ENCODE measurements at regions not wholly inside any gene's neighbourhood (a gene's known extent, or its start where the extent isn't known, plus 50 kb on each side); places are given as distances from the start of the nearest gene placed in this dataset.

DNA sequence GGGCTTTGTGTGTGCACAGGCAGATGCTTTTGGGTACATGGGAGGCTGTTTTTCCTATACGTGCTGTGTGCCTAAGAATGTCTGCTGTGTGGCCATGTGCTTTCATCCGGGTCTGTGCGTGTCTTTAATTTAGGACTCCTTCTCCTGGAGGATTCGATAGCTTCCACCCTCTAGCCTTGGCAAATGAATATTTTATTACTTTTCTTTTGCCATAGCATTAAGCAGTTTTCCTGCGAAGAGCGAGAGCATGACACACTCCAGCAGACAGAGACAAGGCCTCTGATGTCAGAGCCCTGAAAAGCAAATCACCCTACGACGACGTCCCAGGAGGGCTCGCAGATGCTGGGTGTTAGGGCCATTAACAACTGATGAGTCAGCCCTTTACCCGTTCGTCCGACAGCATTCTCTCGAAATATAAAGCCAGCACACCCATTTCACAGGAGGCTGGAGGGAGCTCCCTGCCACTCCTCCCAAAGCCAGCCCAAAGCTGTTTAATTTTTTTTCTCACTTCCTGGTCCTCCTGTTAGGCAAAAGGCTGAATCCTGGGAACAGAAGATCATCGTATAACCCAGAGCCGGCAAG is 311.3 kb upstream of the ZMIZ1 start:
- Histone ChIP-seq H3K27me3 (no peaks in the 10 kb centered on the region), H3K9me3 (no peaks in the 10 kb centered on the region), H3K36me3 (no peaks in the 10 kb centered on the region), H3K4me1 (peaks cover 12 to 18% of the 10 kb centered on the region in 2 donors), H3K27ac (peak overlapping the region in 3 of 4 donors; percentile 37 to 56 (median 53)), H3K4me3 (no peak overlapping the region)
- ATAC-seq, result no peak
- in situ Hi-C loops (cut with MboI; ENCODE audit: low sequenced_read_pairs in 4 of 4), result no loop called here
- TF ChIP-seq, protein P1, sequence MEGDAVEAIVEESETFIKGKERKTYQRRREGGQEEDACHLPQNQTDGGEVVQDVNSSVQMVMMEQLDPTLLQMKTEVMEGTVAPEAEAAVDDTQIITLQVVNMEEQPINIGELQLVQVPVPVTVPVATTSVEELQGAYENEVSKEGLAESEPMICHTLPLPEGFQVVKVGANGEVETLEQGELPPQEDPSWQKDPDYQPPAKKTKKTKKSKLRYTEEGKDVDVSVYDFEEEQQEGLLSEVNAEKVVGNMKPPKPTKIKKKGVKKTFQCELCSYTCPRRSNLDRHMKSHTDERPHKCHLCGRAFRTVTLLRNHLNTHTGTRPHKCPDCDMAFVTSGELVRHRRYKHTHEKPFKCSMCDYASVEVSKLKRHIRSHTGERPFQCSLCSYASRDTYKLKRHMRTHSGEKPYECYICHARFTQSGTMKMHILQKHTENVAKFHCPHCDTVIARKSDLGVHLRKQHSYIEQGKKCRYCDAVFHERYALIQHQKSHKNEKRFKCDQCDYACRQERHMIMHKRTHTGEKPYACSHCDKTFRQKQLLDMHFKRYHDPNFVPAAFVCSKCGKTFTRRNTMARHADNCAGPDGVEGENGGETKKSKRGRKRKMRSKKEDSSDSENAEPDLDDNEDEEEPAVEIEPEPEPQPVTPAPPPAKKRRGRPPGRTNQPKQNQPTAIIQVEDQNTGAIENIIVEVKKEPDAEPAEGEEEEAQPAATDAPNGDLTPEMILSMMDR (IDR thresholded peaks at IDR 0.05 in 4 of 5, conservative IDR thresholded peaks at IDR 0.05 in 1 of 5), result no peak
- TF ChIP-seq POLR2A (IDR thresholded peaks at IDR 0.05), result no peak
- intact Hi-C loops (cut with DNase I; ENCODE audit: low total_unique reads), result loop anchor here (5.0 kb wide), 1 partner anchor 315 kb away; no protein-coding TSS in a partner anchor
- no peak for DNase-seq

DNA sequence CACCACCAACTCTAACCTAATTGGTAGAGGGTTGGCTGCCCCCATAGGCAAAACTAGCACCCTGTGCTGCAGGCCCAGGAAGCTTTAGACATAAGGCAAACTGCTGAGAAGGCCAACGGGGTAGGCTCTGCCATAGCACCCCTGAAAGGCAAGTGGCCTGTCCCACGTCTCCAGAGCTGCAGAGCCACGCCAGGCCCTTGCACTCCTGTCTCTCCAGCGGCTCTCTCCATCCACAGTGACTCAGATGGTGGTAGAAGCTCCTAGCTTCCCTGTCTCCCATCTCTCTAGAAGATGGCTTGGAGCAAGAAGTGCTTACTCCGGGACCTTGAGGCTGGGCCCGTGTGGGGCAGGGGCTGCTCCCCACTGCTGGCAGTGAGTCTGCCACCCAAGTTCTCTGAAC is 310.6 kb upstream of the ZMIZ1 start:
- Histone ChIP-seq H3K36me3 (no peaks in the 10 kb centered on the region), H3K27ac (no peak overlapping the region), H3K4me1 (peaks cover 12 to 19% of the 10 kb centered on the region in 2 donors), H3K4me3 (no peak overlapping the region), H3K27me3 (no peaks in the 10 kb centered on the region), H3K9me3 (no peaks in the 10 kb centered on the region)
- in situ Hi-C loops (cut with MboI; ENCODE audit: low sequenced_read_pairs in 4 of 4) (no loop called here), intact Hi-C loops (cut with DNase I; ENCODE audit: low total_unique reads) (loop anchor here (5.0 kb wide), 1 partner anchor 314 kb away; no protein-coding TSS in a partner anchor)
- TF ChIP-seq, protein P1 (IDR thresholded peaks at IDR 0.05 in 4 of 5, conservative IDR thresholded peaks at IDR 0.05 in 1 of 5), result no peak
- TF ChIP-seq POLR2A (IDR thresholded peaks at IDR 0.05), result no peak
- DNase-seq, result no peak
- ATAC-seq, result no peak

DNA sequence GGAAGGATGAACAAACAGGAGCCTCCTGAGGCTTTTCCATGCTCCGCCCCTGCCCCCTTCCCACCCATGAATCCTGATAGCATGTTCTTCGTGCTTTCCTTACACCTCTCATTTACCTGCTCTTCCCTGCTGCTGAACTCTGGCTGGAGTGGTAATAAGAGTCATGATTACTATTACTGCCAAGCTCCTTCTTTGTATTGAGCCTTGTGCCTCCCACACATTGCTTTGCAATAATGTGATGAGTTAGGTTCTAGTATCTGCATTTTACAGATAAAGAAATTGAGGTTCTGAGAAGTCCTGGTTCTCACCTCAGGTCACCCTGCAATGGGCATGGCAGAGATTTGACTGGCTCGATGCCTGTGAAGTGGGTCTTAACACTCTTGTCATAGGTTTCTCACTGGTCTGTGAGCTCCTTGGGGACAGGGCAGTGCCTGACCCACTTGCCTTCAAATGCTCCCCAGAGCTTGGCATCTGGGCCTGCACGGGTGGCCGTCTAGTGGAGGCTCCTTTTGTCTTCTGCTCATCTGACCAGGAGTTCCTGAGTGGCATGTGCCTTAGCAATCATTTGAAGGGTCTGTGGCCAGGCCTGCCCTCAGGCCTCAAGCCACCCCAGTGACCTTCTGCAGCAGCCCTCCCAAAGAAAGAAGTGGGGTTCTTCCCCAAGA is 309.2 kb upstream of the ZMIZ1 start:
- Histone ChIP-seq H3K27ac (no peak overlapping the region), H3K36me3 (no peaks in the 10 kb centered on the region), H3K9me3 (no peaks in the 10 kb centered on the region), H3K4me3 (no peak overlapping the region), H3K27me3 (no peaks in the 10 kb centered on the region), H3K4me1 (peaks cover 12 to 26% of the 10 kb centered on the region in 2 donors)
- TF ChIP-seq, protein P1 (IDR thresholded peaks at IDR 0.05 in 4 of 5, conservative IDR thresholded peaks at IDR 0.05 in 1 of 5), result no peak
- TF ChIP-seq POLR2A (IDR thresholded peaks at IDR 0.05), result no peak
- no peak for DNase-seq
- in situ Hi-C loops (cut with MboI; ENCODE audit: low sequenced_read_pairs in 4 of 4) (no loop called here), intact Hi-C loops (cut with DNase I; ENCODE audit: low total_unique reads) (loop anchor here (5.0 kb wide), 1 partner anchor 313 kb away; no protein-coding TSS in a partner anchor)
- no peak for ATAC-seq

DNA sequence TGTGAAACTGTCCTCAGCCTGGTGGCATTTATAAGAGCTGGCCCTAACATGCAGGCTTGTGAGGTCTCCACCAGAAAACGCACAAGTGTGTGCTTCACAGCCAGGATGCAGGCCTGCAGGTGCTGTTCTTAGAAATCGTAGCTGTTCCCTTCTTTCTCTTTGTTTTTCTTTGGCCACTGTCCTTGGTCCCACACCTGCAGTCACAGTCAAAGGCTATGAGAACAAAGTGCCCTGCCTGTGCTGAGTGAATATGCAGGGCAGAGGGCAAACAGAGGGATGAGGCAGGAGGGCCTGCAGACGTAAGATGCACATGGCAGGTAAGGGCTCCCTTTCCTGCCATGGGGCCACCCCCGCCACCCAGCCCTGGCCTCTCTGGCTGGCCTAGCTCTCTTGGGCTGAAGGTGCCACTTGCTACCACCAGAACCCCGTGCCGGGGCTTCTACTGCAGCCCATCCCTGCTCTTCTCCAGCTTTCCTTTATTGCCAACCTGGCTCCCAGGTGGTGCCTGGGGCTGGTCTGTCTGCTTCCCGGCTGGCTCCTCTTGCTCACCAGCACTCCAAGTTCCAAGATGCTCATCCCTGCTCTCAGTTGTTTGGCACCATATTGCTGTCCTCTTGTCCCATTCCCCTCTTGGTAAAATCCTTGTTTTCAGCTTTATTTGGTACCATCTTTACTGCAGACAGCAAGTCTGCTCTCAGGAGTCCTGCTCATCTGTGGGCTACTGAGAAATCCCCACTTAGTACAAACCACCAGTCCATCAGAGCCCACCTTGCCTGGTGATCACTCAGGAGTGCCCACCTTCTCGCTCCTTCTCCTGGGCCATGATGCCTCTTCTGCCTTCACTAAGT is 308.1 kb upstream of the ZMIZ1 start:
- intact Hi-C loops (cut with DNase I; ENCODE audit: low total_unique reads), result no loop called here

More for the DNA sequence above, 308.1 kb upstream of the ZMIZ1 start:
- in situ Hi-C loops (cut with MboI; ENCODE audit: low sequenced_read_pairs in 4 of 4), result no loop called here
- H3K4me1 ChIP-seq, result peaks cover 12 to 26% of the 10 kb centered on the region in 2 donors
- no peak for ATAC-seq
- no peak for DNase-seq
- no peak overlapping the region for H3K27ac ChIP-seq
- H3K27me3 ChIP-seq, result no peaks in the 10 kb centered on the region
- H3K4me3 ChIP-seq, result no peak overlapping the region
- TF ChIP-seq POLR2A (IDR thresholded peaks at IDR 0.05), result no peak
- TF ChIP-seq, protein P1 (IDR thresholded peaks at IDR 0.05 in 4 of 5, conservative IDR thresholded peaks at IDR 0.05 in 1 of 5), result no peak
- no peaks in the 10 kb centered on the region for H3K36me3 ChIP-seq
- H3K9me3 ChIP-seq, result no peaks in the 10 kb centered on the region

All from gastrocnemius medialis (tissue), 4 donors.